Esophagus muscularis mucosa (tissue), 4 donors: ENCODE measurements at regions not wholly inside any gene's neighbourhood (a gene's known extent, or its start where the extent isn't known, plus 50 kb on each side); places are given as distances from the start of the nearest gene placed in this dataset.

Source experiments
- DNase-seq: peaks from one replicate; pipeline ENCODE4 v3.0.0-alpha.2; 2017; ENCODE audit errors: extremely low spot score
- H3K27ac ChIP-seq, 4 donors: fragments of 200-600 bp; sonication (generic); replicated peaks in 1 of 4; 1 replicate in 3 of 4; 2 replicates in 1 of 4; pipeline ENCODE4 v1.5.1; 2016 to 2019; ENCODE audit warnings: mild to moderate bottlenecking in 1 of 4
- H3K27me3 ChIP-seq, 4 donors: fragments of 200-600 bp; sonication (generic); one replicate each; pipeline versions ENCODE4 v1.5.1 to v1.6.0; 2016 to 2019
- H3K36me3 ChIP-seq, 4 donors: fragments of 200-600 bp; sonication (generic); one replicate each; pipeline ENCODE4 v1.5.1; 2016 to 2019
- H3K4me1 ChIP-seq, 4 donors: fragments of 200-600 bp; sonication (generic); one replicate each; pipeline ENCODE4 v1.5.1; 2016 to 2019
- H3K4me3 ChIP-seq, 4 donors: fragments of 200-600 bp; sonication (generic); 1 replicate in 2 of 4; 2 replicates in 2 of 4; pipeline ENCODE4 v1.5.1; 2016 to 2019; ENCODE audit warnings: mild to moderate bottlenecking in 4 of 4, moderate library complexity in 1 of 4
- H3K9me3 ChIP-seq, 4 donors: fragments of 200-600 bp; sonication (generic); 1 replicate in 3 of 4; 2 replicates in 1 of 4; pipeline ENCODE4 v1.5.1; 2016 to 2019
- EP300 ChIP-seq: sonication (generic); formaldehyde crosslinking; IDR thresholded peaks from one replicate; pipeline ENCODE4 v1.6.1; 2017; ENCODE audit warnings: antibody characterized with exemption
- POLR2A ChIP-seq: fragments of 450-650 bp; IDR thresholded peaks from one replicate; pipeline ENCODE4 v1.6.1; 2017; ENCODE audit warnings: antibody characterized with exemption, moderate library complexity, mild to moderate bottlenecking, low read depth
- POLR2AphosphoS5 ChIP-seq, 2 donors: sonication (generic); formaldehyde crosslinking; IDR thresholded peaks; one replicate each; pipeline ENCODE4 v1.6.1; 2017; ENCODE audit warnings: antibody characterized with exemption in 2 of 2
- WGBS: methylation state at CpG from one replicate; pipeline ENCODE4 v1.1.5; 2018; 5-methylcytosine and 5-hydroxymethylcytosine counted together
- intact Hi-C: fragments of 100-400 bp; cut with DNase I; formaldehyde crosslinking; loops from one replicate; pipeline ENCODE4 v1.15.1; 2023
- TF ChIP-seq, protein P1 (sequence below), 3 experiments: fragments of 200-600 bp in 2 of 3; fragments of 450-650 bp in 1 of 3; sonication (generic) in 2 of 3; IDR thresholded peaks; one replicate each; pipeline ENCODE4 v1.5.1; 2017 to 2019; ENCODE audit warnings: antibody characterized with exemption in 3 of 3, mild to moderate bottlenecking in 2 of 3, moderate library complexity in 1 of 3

DNA sequence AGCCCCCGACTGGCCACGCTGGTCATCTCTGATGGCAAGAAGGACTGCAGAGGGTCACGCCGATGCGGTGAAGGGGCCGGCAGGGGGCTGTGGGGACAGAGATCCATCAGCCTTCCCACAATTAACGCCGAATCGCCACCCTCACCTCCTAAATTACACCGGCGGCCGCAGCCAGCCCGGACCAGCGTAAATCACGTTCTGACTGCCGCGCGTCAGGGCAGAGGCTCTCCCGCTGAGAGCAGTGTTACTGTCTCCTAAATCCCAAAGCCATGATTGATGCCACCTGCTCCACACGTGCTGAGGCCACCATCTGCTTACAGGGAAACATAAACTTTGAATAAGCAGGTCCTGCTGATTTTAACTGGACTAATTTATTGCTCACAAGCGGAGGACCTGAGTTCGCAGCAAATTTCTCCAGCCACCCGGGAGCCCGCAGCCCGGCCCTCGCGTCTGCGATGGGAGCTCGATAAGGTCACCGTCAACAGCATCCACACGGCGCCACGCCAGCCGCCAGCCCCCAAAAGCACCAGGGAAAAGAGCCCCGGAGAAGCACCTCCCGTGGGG lies 127.3 kb upstream of the NKX1-1 start:
- intact Hi-C loops, result no loop called here
- H3K4me1 ChIP-seq, result peaks cover 0 to 11% (median 7%) of the 10 kb centered on the region in 4 donors
- no peak overlapping the region for H3K27ac ChIP-seq
- no peak overlapping the region for H3K4me3 ChIP-seq
- no peaks in the 10 kb centered on the region for H3K36me3 ChIP-seq
- peaks cover 0 to 94% (median 6%) of the 10 kb centered on the region in 4 donors for H3K27me3 ChIP-seq
- H3K9me3 ChIP-seq, result no peaks in the 10 kb centered on the region
- TF ChIP-seq POLR2AphosphoS5 (IDR thresholded peaks at IDR 0.05), result no peak
- TF ChIP-seq, protein P1, sequence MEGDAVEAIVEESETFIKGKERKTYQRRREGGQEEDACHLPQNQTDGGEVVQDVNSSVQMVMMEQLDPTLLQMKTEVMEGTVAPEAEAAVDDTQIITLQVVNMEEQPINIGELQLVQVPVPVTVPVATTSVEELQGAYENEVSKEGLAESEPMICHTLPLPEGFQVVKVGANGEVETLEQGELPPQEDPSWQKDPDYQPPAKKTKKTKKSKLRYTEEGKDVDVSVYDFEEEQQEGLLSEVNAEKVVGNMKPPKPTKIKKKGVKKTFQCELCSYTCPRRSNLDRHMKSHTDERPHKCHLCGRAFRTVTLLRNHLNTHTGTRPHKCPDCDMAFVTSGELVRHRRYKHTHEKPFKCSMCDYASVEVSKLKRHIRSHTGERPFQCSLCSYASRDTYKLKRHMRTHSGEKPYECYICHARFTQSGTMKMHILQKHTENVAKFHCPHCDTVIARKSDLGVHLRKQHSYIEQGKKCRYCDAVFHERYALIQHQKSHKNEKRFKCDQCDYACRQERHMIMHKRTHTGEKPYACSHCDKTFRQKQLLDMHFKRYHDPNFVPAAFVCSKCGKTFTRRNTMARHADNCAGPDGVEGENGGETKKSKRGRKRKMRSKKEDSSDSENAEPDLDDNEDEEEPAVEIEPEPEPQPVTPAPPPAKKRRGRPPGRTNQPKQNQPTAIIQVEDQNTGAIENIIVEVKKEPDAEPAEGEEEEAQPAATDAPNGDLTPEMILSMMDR (IDR thresholded peaks at IDR 0.05), result no peak
- TF ChIP-seq POLR2A, result no peak
- TF ChIP-seq EP300, result no peak
- WGBS, result 36% methylated on average over 29 of the region's 36 CpGs
- DNase-seq, result no peak

DNA sequence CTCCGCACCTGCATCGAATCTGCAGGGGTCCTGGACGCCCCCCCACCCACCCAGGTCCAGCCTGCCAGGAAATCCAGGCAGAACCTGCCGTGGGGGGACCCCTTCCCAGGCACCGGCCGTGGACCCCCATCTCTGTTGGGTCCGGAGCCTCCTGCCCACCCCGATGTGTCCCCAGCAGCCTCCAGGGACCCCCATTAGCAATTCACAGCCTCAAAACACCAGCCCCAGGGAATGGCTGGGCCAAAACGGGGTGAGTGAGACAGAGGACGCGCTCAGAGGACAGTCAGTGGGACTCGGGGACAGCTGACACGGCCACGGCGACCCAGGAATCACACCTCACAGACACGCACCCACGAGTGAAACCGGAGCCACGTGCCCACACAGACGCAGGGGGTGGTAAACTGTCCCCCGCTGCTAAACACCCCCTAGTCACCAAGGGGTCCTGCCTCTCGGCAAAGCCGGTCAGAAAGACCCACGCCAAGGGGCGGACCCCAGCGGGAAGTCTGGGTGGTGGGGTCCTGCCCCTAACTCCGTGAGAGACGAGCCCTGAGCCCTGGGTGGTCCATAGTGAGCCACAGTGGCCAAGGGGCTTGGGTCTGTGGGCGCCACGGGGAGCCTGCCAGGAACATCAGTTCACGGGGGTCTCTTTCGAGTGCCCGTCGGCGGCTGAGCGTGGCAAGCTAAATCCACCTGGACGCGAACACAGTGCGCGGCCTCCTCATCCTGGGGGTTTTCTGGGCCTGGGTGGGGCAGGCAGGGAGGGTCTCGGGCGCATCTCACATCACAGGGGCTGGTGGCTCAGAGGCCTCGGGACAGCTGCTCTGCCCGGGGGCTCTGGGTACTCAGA lies 126.5 kb upstream of the NKX1-1 start:
- Histone ChIP-seq H3K27me3 (peaks cover 0 to 95% (median 6%) of the 10 kb centered on the region in 4 donors), H3K4me3 (no peak overlapping the region), H3K27ac (no peak overlapping the region), H3K4me1 (peaks cover 0 to 11% (median 7%) of the 10 kb centered on the region in 4 donors), H3K9me3 (no peaks in the 10 kb centered on the region), H3K36me3 (no peaks in the 10 kb centered on the region)
- intact Hi-C loops, result no loop called here
- TF ChIP-seq EP300, result no peak
- TF ChIP-seq POLR2AphosphoS5 (IDR thresholded peaks at IDR 0.05), result no peak
- TF ChIP-seq, protein P1 (IDR thresholded peaks at IDR 0.05), result no peak
- no peak for TF ChIP-seq POLR2A
- DNase-seq, result no peak
- WGBS, result 97% methylated on average over 5 of the region's 44 CpGs

DNA sequence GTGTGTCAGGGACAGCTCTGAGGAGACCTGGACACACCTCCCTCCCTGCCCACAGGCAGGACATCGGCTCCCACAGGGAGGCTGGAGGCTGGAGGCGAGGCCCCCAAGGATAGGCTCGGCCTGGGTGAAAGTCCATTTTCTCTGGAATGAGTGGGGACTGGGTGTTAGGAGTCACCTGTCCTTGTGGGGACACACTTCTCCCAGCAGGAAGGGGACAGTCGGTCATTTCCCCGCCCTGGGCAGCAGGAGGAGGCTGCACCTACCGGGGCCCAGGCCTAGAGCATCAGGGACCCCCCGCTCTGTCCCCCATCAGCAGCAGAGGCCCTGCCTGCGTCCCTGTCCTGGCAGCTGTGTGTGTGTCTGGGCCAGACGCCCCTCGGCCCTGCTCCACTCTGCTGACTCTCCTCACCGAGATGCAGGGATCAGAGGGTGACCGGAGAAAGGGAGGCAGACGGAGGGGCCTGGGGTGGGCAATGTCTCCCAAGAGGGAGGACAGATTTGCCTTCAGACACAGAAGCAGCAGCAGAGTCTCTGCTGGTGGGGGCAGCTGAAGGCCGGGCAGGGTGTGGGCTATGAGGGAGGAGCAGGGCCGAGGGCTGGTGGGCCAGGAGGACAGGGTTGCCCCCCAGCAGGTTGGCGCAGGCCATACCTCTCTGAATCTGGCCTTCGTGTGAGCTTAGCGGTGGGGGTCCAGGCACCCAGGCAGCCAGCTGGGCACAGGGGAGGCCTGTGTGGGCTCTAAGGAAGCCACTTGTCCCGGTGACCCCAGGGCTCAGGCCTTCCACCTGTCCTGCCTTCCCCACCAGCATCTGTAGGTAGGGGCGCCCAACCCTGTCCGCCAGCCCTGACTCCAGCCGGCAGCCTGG lies 125.7 kb upstream of the NKX1-1 start:
- Histone ChIP-seq H3K4me3 (no peak overlapping the region), H3K27ac (no peak overlapping the region), H3K27me3 (peaks cover 0 to 87% (median 6%) of the 10 kb centered on the region in 4 donors), H3K36me3 (no peaks in the 10 kb centered on the region), H3K4me1 (peaks cover 0 to 11% (median 7%) of the 10 kb centered on the region in 4 donors), H3K9me3 (peaks cover 0 to 3% (median 0%) of the 10 kb centered on the region in 4 donors)
- DNase-seq, result no peak
- 85% methylated on average over 22 of the region's 22 CpGs for WGBS
- TF ChIP-seq, protein P1 (IDR thresholded peaks at IDR 0.05), result no peak
- no peak for TF ChIP-seq POLR2AphosphoS5 (IDR thresholded peaks at IDR 0.05)
- TF ChIP-seq EP300, result no peak
- TF ChIP-seq POLR2A, result no peak
- intact Hi-C loops, result no loop called here

DNA sequence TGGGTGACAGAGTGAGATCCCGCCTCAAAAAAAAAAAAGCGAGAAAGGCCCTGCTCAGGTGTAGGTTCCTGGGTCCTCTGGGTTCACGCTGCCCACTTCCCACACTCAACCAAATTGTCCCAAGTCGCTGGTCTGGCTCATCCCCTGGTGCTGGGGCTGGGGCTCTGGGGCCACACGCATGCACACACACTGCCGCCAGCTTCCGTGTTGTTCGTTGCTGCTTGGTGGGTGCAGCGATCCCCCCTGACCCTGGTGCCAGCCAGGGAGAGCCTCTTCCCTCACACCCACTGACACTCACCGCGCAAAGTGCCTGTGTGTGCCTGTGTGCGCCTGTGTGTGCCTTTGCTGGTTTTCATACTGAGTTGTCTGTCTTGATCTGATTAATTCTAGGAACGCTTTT lies 124.1 kb upstream of the NKX1-1 start:
- intact Hi-C loops, result no loop called here
- peaks cover 0 to 11% (median 7%) of the 10 kb centered on the region in 4 donors for H3K4me1 ChIP-seq
- peaks cover 0 to 10% (median 3%) of the 10 kb centered on the region in 4 donors for H3K9me3 ChIP-seq
- TF ChIP-seq POLR2AphosphoS5 (IDR thresholded peaks at IDR 0.05), result no peak
- no peak for TF ChIP-seq POLR2A
- TF ChIP-seq EP300, result no peak
- TF ChIP-seq, protein P1 (IDR thresholded peaks at IDR 0.05), result no peak
- 71% methylated on average over 10 of the region's 13 CpGs for WGBS
- DNase-seq, result no peak
- peaks cover 0 to 72% (median 6%) of the 10 kb centered on the region in 4 donors for H3K27me3 ChIP-seq
- no peaks in the 10 kb centered on the region for H3K36me3 ChIP-seq
- no peak overlapping the region for H3K27ac ChIP-seq
- no peak overlapping the region for H3K4me3 ChIP-seq
